Heart right ventricle (tissue), 16 donors: ENCODE measurements at regions not wholly inside any gene's neighbourhood (a gene's known extent, or its start where the extent isn't known, plus 50 kb on each side); places are given as distances from the start of the nearest gene placed in this dataset.

Experiments
- ATAC-seq, 8 donors: fragments of 200-7000 bp; cut with Tn5 transposase; one replicate each; pipeline ENCODE4 v1.9.1; 2020; ENCODE audit warnings: mild to moderate bottlenecking in 8 of 8, moderate library complexity in 8 of 8, moderate number of reproducible peaks in 1 of 8
- DNase-seq, 2 donors: peaks; one replicate each; pipeline ENCODE4 v3.0.0-alpha.2; 2020
- H3K27ac ChIP-seq, 10 donors: fragments of 200-600 bp; sonication (generic) in 2 of 10; one replicate each; pipeline versions ENCODE4 v1.5.0 to v1.8.0; 2020 to 2022; ENCODE audit warnings: mild to moderate bottlenecking in 3 of 10
- H3K27me3 ChIP-seq, 7 donors: fragments of 200-600 bp; one replicate each; pipeline ENCODE4 v1.8.0; 2021 to 2022; ENCODE audit warnings: mild to moderate bottlenecking in 2 of 7
- H3K36me3 ChIP-seq, 9 donors: fragments of 200-600 bp; sonication (generic) in 1 of 9; one replicate each; pipeline versions ENCODE4 v1.5.0 to v1.8.0; 2020 to 2022; ENCODE audit warnings: mild to moderate bottlenecking in 2 of 9
- H3K4me1 ChIP-seq, 9 donors: fragments of 200-600 bp; sonication (generic) in 1 of 9; one replicate each; pipeline versions ENCODE4 v1.5.0 to v1.8.0; 2020 to 2022; ENCODE audit warnings: mild to moderate bottlenecking in 4 of 9
- H3K4me3 ChIP-seq, 10 donors: fragments of 200-600 bp; sonication (generic) in 2 of 10; one replicate each; pipeline versions ENCODE4 v1.5.0 to v1.8.0; 2020 to 2022; ENCODE audit warnings: mild to moderate bottlenecking in 7 of 10, moderate library complexity in 2 of 10
- H3K9me3 ChIP-seq, 11 donors: fragments of 200-600 bp in 10 of 11; sonication (generic) in 2 of 11; one replicate each; pipeline versions ENCODE4 v1.5.0 to v1.8.0; 2013 to 2022; ENCODE audit warnings: mild to moderate bottlenecking in 2 of 11, control low read depth in 1 of 11, moderate library complexity in 1 of 11
- CTCF ChIP-seq, 9 donors: fragments of 200-600 bp; sonication (generic) in 2 of 9; IDR thresholded peaks; one replicate each; pipeline versions ENCODE4 v1.5.0 to v1.8.0; 2021 to 2022; ENCODE audit warnings: antibody characterized with exemption in 9 of 9, mild to moderate bottlenecking in 5 of 9, moderate library complexity in 1 of 9
- WGBS, 2 donors: extraction: QIAGEN DNeasy Blood & Tissue Kit; methylation state at CpG; one replicate each; pipeline ENCODE4 v1.1.7; 2013; ENCODE audit warnings: inconsistent platforms in 1 of 2; 5-methylcytosine and 5-hydroxymethylcytosine counted together
- intact Hi-C, 10 donors: fragments of 100-400 bp; cut with DNase I; formaldehyde crosslinking; loops; one replicate each; pipeline versions ENCODE4 v1.11.1 to v1.14.2; 2022
- donor health status: Arrhythmogenic right ventricular cardiomyopathy.
- donor health status: ischemic (EF 13 %, LVEDD 7.1; RV severe dilation, severe dysfunction).
- donor health status: healthy with polysubstance abuse.
- donor health status: DM: no; HTN: yes; CAD: no.
- donor health status: DM: no; HTN: no; CAD: no.
- donor health status: ischemic (EF 25% LVEDD 6.9; RV normal size, moderate dysfunction).
- donor health status: ischemic (EF 25% LVEDD 5.7; RV mildly dilated, moderate dysfunction).
- donor health status: healthy.
- donor health status: DM: yes; HTN: yes; CAD: no.
- donor health status: Ischemic cardiomyopathy.
- donor health status: ischemic (EF 35%, LVEDD 5.7; RV mildly dilated, moderate dysfunction).
- donor health status: nonischemic (EF 11% LVEDD 7.7; RV severe dilation, severe dysfunction).
- donor health status: DM: yes; HTN: yes; CAD: no.
- donor health status: PGD.
- donor health status: ischemic (EF 29% LVEDD 5.4; RV normal size, mild dysfunction).
- donor health status: nonischemic (EF 23%, LVEDD 6.1; RV moderate dilation, normal function).

GRCh38 chr12:28799348-28799747 lies 349.7 kb upstream of the FAR2 start:
- no peak for DNase-seq
- WGBS, 2 donors: 89 to 93% methylated on average over 1 of the region's 1 CpG

GRCh38 chr12:28800129-28800528 lies 348.9 kb upstream of the FAR2 start:
- Histone ChIP-seq H3K4me1 (peaks cover 0 to 13% (median 0%) of the 10 kb centered on the region in 9 donors), H3K36me3 (no peaks in the 10 kb centered on the region), H3K9me3 (no peaks in the 10 kb centered on the region), H3K27me3 (no peaks in the 10 kb centered on the region), H3K4me3 (no peak overlapping the region), H3K27ac (no peak overlapping the region)
- no peak for TF ChIP-seq CTCF (IDR thresholded peaks at IDR 0.05)
- DNase-seq: no peak
- ATAC-seq: no peak
- intact Hi-C loops: no loop called here
- 86 to 89% methylated on average over 1 of the region's 1 CpG for WGBS, 2 donors

More at GRCh38 chr12:28799348-28799747, 349.7 kb upstream of the FAR2 start:
- H3K9me3 ChIP-seq: no peaks in the 10 kb centered on the region
- peaks cover 0 to 13% (median 0%) of the 10 kb centered on the region in 9 donors for H3K4me1 ChIP-seq
- H3K4me3 ChIP-seq: no peak overlapping the region
- intact Hi-C loops: no loop called here
- peak in 3 of 8 donors; percentile 13 to 33 (median 21) for ATAC-seq
- no peak for TF ChIP-seq CTCF (IDR thresholded peaks at IDR 0.05)
- no peak overlapping the region for H3K27ac ChIP-seq
- no peaks in the 10 kb centered on the region for H3K36me3 ChIP-seq
- H3K27me3 ChIP-seq: no peaks in the 10 kb centered on the region

DNA sequence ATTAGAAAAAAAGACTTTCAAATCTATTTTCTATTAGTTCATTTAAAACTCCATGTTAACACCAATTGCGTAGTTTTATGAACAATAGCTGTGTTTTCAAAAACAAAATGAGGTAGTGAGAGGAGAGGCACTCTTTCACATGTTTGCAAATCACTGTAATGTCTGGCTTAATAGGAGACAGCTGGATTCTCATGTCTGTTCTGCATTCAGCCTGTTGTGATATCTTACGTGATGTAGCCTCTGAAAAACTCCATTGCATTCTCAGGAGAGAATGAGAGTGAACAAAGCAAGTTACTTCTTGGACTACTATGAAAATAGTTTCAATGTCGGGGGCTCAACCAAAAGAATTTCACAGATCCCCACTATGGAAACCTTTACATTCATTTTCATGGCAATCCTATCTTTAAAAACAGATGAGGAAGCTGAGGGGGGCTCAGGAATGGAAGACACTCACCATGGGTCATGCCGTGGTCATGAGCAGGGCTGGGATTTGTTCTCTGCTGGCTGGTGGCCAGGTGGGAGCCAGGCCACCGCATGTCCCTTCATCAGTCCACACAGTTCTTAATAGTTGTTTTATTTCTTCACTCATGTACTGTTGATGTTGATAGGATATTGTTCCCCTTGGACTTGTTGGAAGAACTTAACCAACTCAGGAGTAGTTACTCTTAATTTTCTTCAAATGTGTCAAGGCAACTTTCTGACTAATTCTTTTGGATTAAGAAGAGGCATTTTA lies 346.2 kb upstream of the FAR2 start:
- peak in 7 of 8 donors; percentile 23 to 91 (median 58) for ATAC-seq
- no peak overlapping the region for H3K4me3 ChIP-seq
- no peaks in the 10 kb centered on the region for H3K36me3 ChIP-seq
- 62 to 69% methylated on average over 5 of the region's 5 CpGs for WGBS, 2 donors
- H3K27me3 ChIP-seq: no peaks in the 10 kb centered on the region
- no peaks in the 10 kb centered on the region for H3K9me3 ChIP-seq
- intact Hi-C loops: no loop called here
- peak overlapping the region in 2 of 10 donors; percentile 39 to 48 for H3K27ac ChIP-seq
- DNase-seq: peak in 1 of 2 donors; percentile 16
- no peak for TF ChIP-seq CTCF (IDR thresholded peaks at IDR 0.05)
- H3K4me1 ChIP-seq: peaks cover 0 to 13% (median 0%) of the 10 kb centered on the region in 9 donors

GRCh38 chr12:28807535-28807934 lies 341.5 kb upstream of the FAR2 start:
- Histone ChIP-seq H3K9me3 (no peaks in the 10 kb centered on the region), H3K36me3 (no peaks in the 10 kb centered on the region), H3K4me3 (no peak overlapping the region), H3K27me3 (no peaks in the 10 kb centered on the region), H3K4me1 (no peaks in the 10 kb centered on the region), H3K27ac (no peak overlapping the region)
- 86 to 90% methylated on average over 3 of the region's 3 CpGs for WGBS, 2 donors
- ATAC-seq (no peak), DNase-seq (no peak)
- no peak for TF ChIP-seq CTCF (IDR thresholded peaks at IDR 0.05)
- intact Hi-C loops: no loop called here
